ENCODE measurements at regions not wholly inside any gene's neighbourhood (a gene's known extent, or its start where the extent isn't known, plus 50 kb on each side); places are given as distances from the start of the nearest gene placed in this dataset.

GRCh38 chr4:28772066-28772465 lies 1911.4 kb downstream of the STIM2 start:
- no peak for TF ChIP-seq CTCF (IDR thresholded peaks at IDR 0.05; ENCODE audit: insufficient read depth, missing control alignments)
- no peak for DNase-seq (ENCODE audit: insufficient read length, low spot score)
- no peak for FAIRE-seq

- FAIRE-seq: no peak
- no peak for DNase-seq (ENCODE audit: insufficient read length, low spot score)
- TF ChIP-seq CTCF (IDR thresholded peaks at IDR 0.05; ENCODE audit: insufficient read depth, missing control alignments): no peak
Measured at GRCh38 chr4:28772788-28773187, 1912.1 kb downstream of the STIM2 start.

- DNase-seq (ENCODE audit: insufficient read length, low spot score) (no peak), FAIRE-seq (no peak)
- no peak for TF ChIP-seq CTCF (IDR thresholded peaks at IDR 0.05; ENCODE audit: insufficient read depth, missing control alignments)
Measured at GRCh38 chr4:28774344-28774743, 1913.7 kb downstream of the STIM2 start.

GRCh38 chr4:28776004-28776403 lies 1915.4 kb downstream of the STIM2 start:
- TF ChIP-seq CTCF (IDR thresholded peaks at IDR 0.05; ENCODE audit: insufficient read depth, missing control alignments): no peak
- no peak for DNase-seq (ENCODE audit: insufficient read length, low spot score)
- FAIRE-seq: no peak

GRCh38 chr4:28784188-28784587 lies 1923.5 kb downstream of the STIM2 start:
- FAIRE-seq (no peak), DNase-seq (ENCODE audit: insufficient read length, low spot score) (no peak)

GRCh38 chr4:28787947-28788346 lies 1927.3 kb downstream of the STIM2 start:
- DNase-seq (ENCODE audit: insufficient read length, low spot score) (no peak), FAIRE-seq (no peak)
- TF ChIP-seq CTCF (IDR thresholded peaks at IDR 0.05; ENCODE audit: insufficient read depth, missing control alignments): no peak

More at GRCh38 chr4:28784188-28784587, 1923.5 kb downstream of the STIM2 start:
- TF ChIP-seq CTCF (IDR thresholded peaks at IDR 0.05; ENCODE audit: insufficient read depth, missing control alignments): no peak

- FAIRE-seq: no peak
- no peak for TF ChIP-seq CTCF (IDR thresholded peaks at IDR 0.05; ENCODE audit: insufficient read depth, missing control alignments)
- no peak for DNase-seq (ENCODE audit: insufficient read length, low spot score)
Measured at GRCh38 chr4:28788929-28789490, 1928.4 kb downstream of the STIM2 start.
